Esophagus muscularis mucosa (tissue), 3 donors: ENCODE measurements at regions not wholly inside any gene's neighbourhood (a gene's known extent, or its start where the extent isn't known, plus 50 kb on each side); places are given as distances from the start of the nearest gene placed in this dataset.

Source experiments
- CTCF ChIP-seq, 3 experiments: fragments of 200-600 bp in 2 of 3; fragments of 450-650 bp in 1 of 3; sonication (generic) in 2 of 3; IDR thresholded peaks; one replicate each; pipeline ENCODE4 v1.5.1; 2017 to 2019; ENCODE audit warnings: antibody characterized with exemption in 3 of 3, mild to moderate bottlenecking in 2 of 3, moderate library complexity in 1 of 3
- POLR2A ChIP-seq: fragments of 450-650 bp; IDR thresholded peaks from one replicate; pipeline ENCODE4 v1.6.1; 2017; ENCODE audit warnings: antibody characterized with exemption, moderate library complexity, mild to moderate bottlenecking, low read depth
- POLR2AphosphoS5 ChIP-seq, 2 donors: sonication (generic); formaldehyde crosslinking; IDR thresholded peaks; one replicate each; pipeline ENCODE4 v1.6.1; 2017; ENCODE audit warnings: antibody characterized with exemption in 2 of 2

GRCh38 chr18:39872651-39873050, 2082.4 kb upstream of the PIK3C3 start:
- TF ChIP-seq POLR2A (no peak), CTCF (IDR thresholded peaks at IDR 0.05) (no peak), POLR2AphosphoS5 (IDR thresholded peaks at IDR 0.05) (no peak)
